HCT116 (cell line): ENCODE measurements at regions not wholly inside any gene's neighbourhood (a gene's known extent, or its start where the extent isn't known, plus 50 kb on each side); places are given as distances from the start of the nearest gene placed in this dataset.

ENCODE experiments used
- ATAC-seq: fragments of 200-7000 bp; cut with Tn5 transposase; 2 replicates; pipeline ENCODE4 v1.9.1; 2020; ENCODE audit warnings: mild to moderate bottlenecking, moderate library complexity
- BruUV-seq: library from RNA; stranded (reverse); fragments of 400-500 nt; replicated peaks from 2 replicates; lab custom pipeline; 2021; lab: Mats Ljungman, UMichigan
- CTCF ChIA-PET: fragments of 300-600 bp; sonication (Branson Sonifier 250); formaldehyde crosslinking; loops from one replicate; lab custom pipeline; 2021; ENCODE audit warnings: antibody characterized with exemption; lab: Charles Lee
- POLR2A ChIA-PET: fragments of 300-600, 350-600 bp; sonication (Branson Sonifier 250); formaldehyde crosslinking; loops from one replicate; lab custom pipeline; 2021; ENCODE audit warnings: antibody characterized with exemption; lab: Charles Lee
- RAD21 ChIA-PET, 2 experiments: fragments of 300-600 bp; sonication (Branson Sonifier 250); formaldehyde crosslinking; loops; one replicate each; lab custom pipeline; 2023; ENCODE audit warnings: low total read pairs in 2 of 2; ENCODE audit not compliant: uncharacterized antibody in 2 of 2, unreplicated experiment in 2 of 2, low non-redundant PET in 1 of 2; lab: Charles Lee
- DNase-seq: peaks from one replicate; pipeline ENCODE4 v3.0.0-alpha.2; 2010; ENCODE audit warnings: low read depth, low spot score
- H2AFZ ChIP-seq: fragments of 200-600 bp; shearing (Covaris generic), sonication (generic); 2 replicates; pipeline ENCODE4 v1.6.1; 2017; ENCODE audit warnings: low read depth, mixed run types, mixed read lengths, antibody characterized with exemption, low read length; ENCODE audit not compliant: poor library complexity, severe bottlenecking
- H3K27ac ChIP-seq: 2 replicates; pipeline ENCODE4 v1.5.1; 2012; ENCODE audit warnings: low read depth, low read length
- H3K27me3 ChIP-seq: fragments of 200-600 bp; sonication (generic); 2 replicates; pipeline ENCODE4 v1.6.1; 2016; ENCODE audit warnings: mixed run types, low read length, mixed read lengths; ENCODE audit not compliant: insufficient read depth
- H3K36me3 ChIP-seq, 2 experiments: fragments of 200-500 bp in 1 of 2; fragments of 200-600 bp in 1 of 2; sonication (Bioruptor generic) in 1 of 2; sonication (generic) in 1 of 2; 2 replicates each; pipeline versions ENCODE4 v1.5.1 to v1.6.1; 2014 to 2016; ENCODE audit warnings: low read length in 2 of 2, inconsistent platforms in 1 of 2, mixed read lengths in 1 of 2, mixed run types in 1 of 2; ENCODE audit not compliant: insufficient read depth in 2 of 2, control insufficient read depth in 1 of 2
- H3K4me1 ChIP-seq, 2 experiments: fragments of 200-600 bp in 1 of 2; sonication (generic) in 1 of 2; 2 replicates each; pipeline versions ENCODE4 v1.5.1 to v1.6.1; 2012 to 2017; ENCODE audit warnings: low read length in 2 of 2, inconsistent platforms in 1 of 2, mild to moderate bottlenecking in 1 of 2, mixed read lengths in 1 of 2, mixed run types in 1 of 2, moderate library complexity in 1 of 2; ENCODE audit not compliant: insufficient read depth in 2 of 2, control insufficient read depth in 1 of 2
- H3K4me2 ChIP-seq: fragments of 200-600 bp; sonication (generic); 2 replicates; pipeline ENCODE4 v1.6.1; 2017; ENCODE audit warnings: mixed run types, low read length, mixed read lengths
- H3K4me3 ChIP-seq, 2 experiments: fragments of 200-600 bp in 1 of 2; sonication (generic) in 1 of 2; replicated peaks in 1 of 2; 2 replicates each; pipeline ENCODE4 v1.5.1; 2011 to 2016; ENCODE audit warnings: low read length in 2 of 2, control low read depth in 1 of 2, low read depth in 1 of 2, mild to moderate bottlenecking in 1 of 2, mixed read lengths in 1 of 2, mixed run types in 1 of 2
- H3K79me2 ChIP-seq: fragments of 200-600 bp; sonication (generic); 2 replicates; pipeline ENCODE4 v1.6.1; 2017; ENCODE audit warnings: mild to moderate bottlenecking, mixed run types, low read length, moderate library complexity, mixed read lengths; ENCODE audit not compliant: insufficient read depth
- H3K9ac ChIP-seq: fragments of 200-600 bp; sonication (generic); 2 replicates; pipeline ENCODE4 v1.6.1; 2016; ENCODE audit warnings: low read length, mixed read lengths
- H3K9me2 ChIP-seq: fragments of 200-600 bp; sonication (generic), shearing (Covaris generic); 2 replicates; pipeline ENCODE4 v1.6.1; 2017; ENCODE audit warnings: mixed run types, mild to moderate bottlenecking, moderate library complexity; ENCODE audit not compliant: insufficient read depth
- H3K9me3 ChIP-seq, 2 experiments: fragments of 200-500 bp in 1 of 2; fragments of 200-600 bp in 1 of 2; sonication (Bioruptor generic) in 1 of 2; sonication (generic) in 1 of 2; 2 replicates each; pipeline ENCODE4 v1.6.1; 2014 to 2017; ENCODE audit warnings: low read length in 2 of 2, mixed read lengths in 2 of 2, inconsistent platforms in 1 of 2, low read depth in 1 of 2, mild to moderate bottlenecking in 1 of 2, mixed run types in 1 of 2, moderate library complexity in 1 of 2; ENCODE audit not compliant: control insufficient read depth in 1 of 2, insufficient read depth in 1 of 2
- H4K20me1 ChIP-seq: fragments of 200-600 bp; sonication (generic), shearing (Covaris generic); 2 replicates; pipeline ENCODE4 v1.6.1; 2017; ENCODE audit warnings: mixed run types, mild to moderate bottlenecking, moderate library complexity; ENCODE audit not compliant: insufficient read depth
- CBX3 ChIP-seq: IDR thresholded peaks from 2 replicates; pipeline ENCODE4 v1.6.1; 2012; ENCODE audit warnings: low read depth
- EGR1 ChIP-seq: IDR thresholded peaks from 2 replicates; pipeline ENCODE4 v1.6.1; 2012; ENCODE audit warnings: low read depth
- EZH2phosphoT487 ChIP-seq: fragments of 200-600 bp; IDR thresholded peaks from 2 replicates; pipeline ENCODE4 v1.6.1; 2018; ENCODE audit warnings: antibody characterized with exemption, borderline replicate concordance
- JUND ChIP-seq: IDR thresholded peaks from 2 replicates; pipeline ENCODE4 v1.6.1; 2012
- POLR2A ChIP-seq: IDR thresholded peaks from 2 replicates; pipeline ENCODE4 v1.7.0; 2011; ENCODE audit warnings: borderline replicate concordance; ENCODE audit not compliant: insufficient read depth, insufficient read length; ENCODE audit errors: extremely low read depth
- REST ChIP-seq: IDR thresholded peaks from 2 replicates; pipeline ENCODE4 v1.6.1; 2012; ENCODE audit warnings: low read depth
- SIN3A ChIP-seq: IDR thresholded peaks from 2 replicates; pipeline ENCODE4 v1.6.1; 2012; ENCODE audit warnings: low read depth
- SRF ChIP-seq: IDR thresholded peaks from 2 replicates; pipeline ENCODE4 v1.6.1; 2012; ENCODE audit warnings: low read depth
- TCF7L2 ChIP-seq: IDR thresholded peaks from 2 replicates; pipeline ENCODE4 v1.7.0; 2011; ENCODE audit warnings: borderline replicate concordance, inconsistent platforms; ENCODE audit not compliant: insufficient read depth, insufficient read length; ENCODE audit errors: extremely low read depth
- YY1 ChIP-seq: IDR thresholded peaks from 2 replicates; pipeline ENCODE4 v1.6.1; 2011; ENCODE audit warnings: low read length, low read depth, moderate library complexity, mild to moderate bottlenecking; ENCODE audit not compliant: insufficient replicate concordance; ENCODE audit errors: extremely low read depth
- intact Hi-C: fragments of 100-400 bp; cut with micrococcal nuclease; formaldehyde crosslinking; loops from 2 replicates; pipeline ENCODE4 v1.10.0; 2022

GRCh38 chr10:88156341-88156740 is 292.9 kb downstream of the PTEN start:
- Histone ChIP-seq H4K20me1 (no peaks in the 10 kb centered on the region), H2AFZ (no peak overlapping the region), H3K27me3 (no peaks in the 10 kb centered on the region), H3K79me2 (no peaks in the 10 kb centered on the region), H3K36me3 (no peaks in the 10 kb centered on the region), H3K4me1 (peaks cover 0 to 36% of the 10 kb centered on the region in 2 experiments; a peak in 2 of 4 replicates), H3K9ac (no peak overlapping the region), H3K4me3 (no peak overlapping the region)
- POLR2A ChIA-PET, result no interaction called here
- ATAC-seq, result no peak
- CTCF ChIA-PET, result no interaction called here
- DNase-seq, result no peak
- no TSS peak for BruUV-seq
- no peak for TF ChIP-seq REST
- TF ChIP-seq TCF7L2, result no peak
- TF ChIP-seq POLR2A, result no peak
- TF ChIP-seq YY1, result no peak
- no peak for TF ChIP-seq EGR1
- no peak for TF ChIP-seq SIN3A
- no peak for TF ChIP-seq CBX3
- no peak for TF ChIP-seq EZH2phosphoT487
- TF ChIP-seq SRF, result no peak
- no peak for TF ChIP-seq JUND
- TF ChIP-seq, all 23 proteins: peak for 0
- Histone ChIP-seq H3K4me2 (no peak overlapping the region), H3K9me2 (no peaks in the 10 kb centered on the region), H3K27ac (no peak overlapping the region), H3K9me3 (no peaks in the 10 kb centered on the region)
- RAD21 ChIA-PET, result no interaction called here
- intact Hi-C loops, result no loop called here
